ENCODE measurements at regions not wholly inside any gene's neighbourhood (a gene's known extent, or its start where the extent isn't known, plus 50 kb on each side); places are given as distances from the start of the nearest gene placed in this dataset.

DNA sequence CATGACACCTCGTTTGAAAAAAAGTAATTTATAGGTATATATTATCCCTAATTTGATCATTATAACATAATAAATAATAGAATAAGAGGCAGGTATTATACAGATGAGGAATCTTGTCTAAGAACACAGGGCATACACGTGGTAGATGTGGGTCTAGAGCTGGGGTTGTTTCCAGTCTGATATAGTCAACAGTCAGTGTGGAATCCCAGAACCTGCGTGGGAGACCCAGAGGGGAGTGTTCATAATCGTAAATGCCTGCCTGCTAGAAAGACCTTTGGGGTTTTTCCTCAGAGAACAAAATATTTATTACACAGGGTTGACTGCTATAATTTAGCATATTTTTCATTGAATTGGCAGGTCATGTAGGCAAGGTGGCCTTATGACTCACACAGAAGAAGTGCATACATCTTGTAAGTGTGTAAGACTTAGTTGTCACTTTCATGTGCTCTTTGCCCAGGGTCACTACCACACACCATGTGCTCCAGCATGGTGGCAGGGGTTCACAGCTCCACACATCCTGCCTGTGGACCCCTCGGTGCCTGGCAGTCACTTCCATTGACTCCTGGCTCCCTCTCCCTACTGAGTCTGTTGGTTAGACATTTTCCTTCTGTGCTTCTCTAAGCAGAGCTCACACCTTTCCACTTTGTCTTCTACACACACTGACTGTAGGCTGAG lies 94.9 kb upstream of the IKZF1 start:
- TF ChIP-seq, protein P1, sequence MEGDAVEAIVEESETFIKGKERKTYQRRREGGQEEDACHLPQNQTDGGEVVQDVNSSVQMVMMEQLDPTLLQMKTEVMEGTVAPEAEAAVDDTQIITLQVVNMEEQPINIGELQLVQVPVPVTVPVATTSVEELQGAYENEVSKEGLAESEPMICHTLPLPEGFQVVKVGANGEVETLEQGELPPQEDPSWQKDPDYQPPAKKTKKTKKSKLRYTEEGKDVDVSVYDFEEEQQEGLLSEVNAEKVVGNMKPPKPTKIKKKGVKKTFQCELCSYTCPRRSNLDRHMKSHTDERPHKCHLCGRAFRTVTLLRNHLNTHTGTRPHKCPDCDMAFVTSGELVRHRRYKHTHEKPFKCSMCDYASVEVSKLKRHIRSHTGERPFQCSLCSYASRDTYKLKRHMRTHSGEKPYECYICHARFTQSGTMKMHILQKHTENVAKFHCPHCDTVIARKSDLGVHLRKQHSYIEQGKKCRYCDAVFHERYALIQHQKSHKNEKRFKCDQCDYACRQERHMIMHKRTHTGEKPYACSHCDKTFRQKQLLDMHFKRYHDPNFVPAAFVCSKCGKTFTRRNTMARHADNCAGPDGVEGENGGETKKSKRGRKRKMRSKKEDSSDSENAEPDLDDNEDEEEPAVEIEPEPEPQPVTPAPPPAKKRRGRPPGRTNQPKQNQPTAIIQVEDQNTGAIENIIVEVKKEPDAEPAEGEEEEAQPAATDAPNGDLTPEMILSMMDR (IDR thresholded peaks at IDR 0.05) = no peak
- TF ChIP-seq EZH2 (IDR thresholded peaks at IDR 0.05; ENCODE audit: borderline replicate concordance, insufficient read depth, low read depth, low read length, poor library complexity, severe bottlenecking) = no peak

All from B cell (primary cell).